ENCODE measurements at regions not wholly inside any gene's neighbourhood (a gene's known extent, or its start where the extent isn't known, plus 50 kb on each side); places are given as distances from the start of the nearest gene placed in this dataset.
A peak's percentile ranks its signal among the peaks of the same experiment; 100 is the strongest.

- TF ChIP-seq CTCF (IDR thresholded peaks at IDR 0.05; ENCODE audit: low read length, missing control alignments): no peak
- DNase-seq (ENCODE audit: low read depth): no peak
- H3K4me3 ChIP-seq (replicated peaks; ENCODE audit: low read depth, low read length): no peak overlapping the region
Measured at GRCh38 chr9:2332663-2333062, 288.9 kb upstream of the VLDLR start.

DNA sequence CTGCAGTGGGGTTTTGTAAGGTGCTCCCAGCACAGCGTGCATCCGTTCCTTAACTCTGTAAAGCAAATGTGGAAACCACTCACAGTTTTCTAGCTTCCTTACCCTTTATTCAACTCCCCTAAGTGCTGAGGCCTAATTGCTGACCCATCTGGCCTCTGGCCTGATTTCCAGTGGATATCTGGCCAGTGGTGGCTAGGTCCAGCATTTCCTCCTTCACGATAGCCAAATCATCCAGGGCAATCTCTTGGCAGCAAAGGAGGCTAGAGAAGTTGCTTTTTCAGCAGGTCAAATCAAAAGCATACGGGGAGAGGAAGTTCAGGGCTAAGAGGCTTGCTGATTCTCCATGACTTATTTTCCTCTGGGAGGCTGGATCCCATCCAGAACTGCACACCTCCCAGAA, 286.3 kb upstream of the VLDLR start:
- H3K4me3 ChIP-seq (replicated peaks; ENCODE audit: low read depth, low read length): no peak overlapping the region
- DNase-seq (ENCODE audit: low read depth): no peak
- no peak for TF ChIP-seq CTCF (IDR thresholded peaks at IDR 0.05; ENCODE audit: low read length, missing control alignments)

DNA sequence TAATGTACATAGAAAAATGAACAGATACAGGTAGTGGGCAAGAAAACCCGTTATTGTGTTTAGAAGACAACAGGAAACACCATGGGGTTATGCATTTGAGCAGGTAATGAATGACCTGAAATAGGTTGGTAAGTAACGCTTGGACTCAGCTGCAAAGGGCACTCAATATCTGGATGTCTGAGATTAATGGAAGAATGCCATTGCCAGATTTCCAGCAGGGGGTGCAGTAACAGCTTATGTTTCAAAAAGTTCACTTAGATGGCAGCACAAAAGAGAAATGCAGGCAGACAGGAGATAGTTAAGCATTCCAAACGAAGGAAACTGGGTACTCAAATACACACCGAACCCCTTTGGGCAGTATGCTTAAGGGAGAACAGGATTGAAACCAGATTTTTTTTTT, 285.5 kb upstream of the VLDLR start:
- peak; percentile 45 for DNase-seq (ENCODE audit: low read depth)
- H3K4me3 ChIP-seq (replicated peaks; ENCODE audit: low read depth, low read length): no peak overlapping the region
- TF ChIP-seq CTCF (IDR thresholded peaks at IDR 0.05; ENCODE audit: low read length, missing control alignments): peak; percentile 46

DNA sequence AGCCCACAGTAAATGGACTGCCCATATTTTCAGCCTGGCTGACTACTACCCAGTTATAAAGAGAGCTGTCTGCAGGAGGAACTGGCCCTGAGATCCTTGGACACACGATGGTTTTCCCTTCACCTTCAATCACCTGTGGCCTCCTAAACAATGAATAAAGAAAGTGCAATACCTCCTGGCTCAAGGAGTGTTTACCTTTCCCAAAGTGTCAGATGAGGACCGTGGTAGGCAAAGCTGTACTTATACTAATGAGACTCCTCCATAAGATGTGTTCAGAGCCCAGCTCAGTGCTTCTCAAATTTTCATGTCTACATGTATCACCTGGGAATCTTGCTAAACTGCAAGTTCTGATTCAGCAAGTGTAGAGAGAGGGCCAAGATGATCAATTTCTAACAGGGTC, 284.5 kb upstream of the VLDLR start:
- H3K4me3 ChIP-seq (replicated peaks; ENCODE audit: low read depth, low read length): no peak overlapping the region
- DNase-seq (ENCODE audit: low read depth): no peak
- no peak for TF ChIP-seq CTCF (IDR thresholded peaks at IDR 0.05; ENCODE audit: low read length, missing control alignments)

DNA sequence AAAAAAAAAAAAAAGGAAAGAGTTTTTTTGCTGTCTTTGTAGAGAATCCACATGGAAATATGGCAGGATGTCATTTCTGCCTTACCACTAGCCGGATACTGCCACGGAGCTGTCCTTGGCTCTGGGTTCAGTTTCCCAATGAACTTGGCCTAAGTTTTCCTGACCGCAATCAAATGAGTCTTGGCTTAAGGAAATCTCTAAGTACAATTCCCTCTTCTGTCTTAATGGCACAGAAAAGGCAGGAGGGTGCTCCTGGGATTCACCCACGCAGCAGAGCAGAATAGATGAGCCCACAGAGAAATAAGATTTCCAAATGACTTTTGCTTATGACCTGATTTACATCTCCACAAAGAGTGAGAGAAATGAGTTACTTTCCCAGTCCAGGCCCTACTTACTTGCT, 284.0 kb upstream of the VLDLR start:
- no peak for DNase-seq (ENCODE audit: low read depth)
- TF ChIP-seq CTCF (IDR thresholded peaks at IDR 0.05; ENCODE audit: low read length, missing control alignments): no peak
- no peak overlapping the region for H3K4me3 ChIP-seq (replicated peaks; ENCODE audit: low read depth, low read length)

DNA sequence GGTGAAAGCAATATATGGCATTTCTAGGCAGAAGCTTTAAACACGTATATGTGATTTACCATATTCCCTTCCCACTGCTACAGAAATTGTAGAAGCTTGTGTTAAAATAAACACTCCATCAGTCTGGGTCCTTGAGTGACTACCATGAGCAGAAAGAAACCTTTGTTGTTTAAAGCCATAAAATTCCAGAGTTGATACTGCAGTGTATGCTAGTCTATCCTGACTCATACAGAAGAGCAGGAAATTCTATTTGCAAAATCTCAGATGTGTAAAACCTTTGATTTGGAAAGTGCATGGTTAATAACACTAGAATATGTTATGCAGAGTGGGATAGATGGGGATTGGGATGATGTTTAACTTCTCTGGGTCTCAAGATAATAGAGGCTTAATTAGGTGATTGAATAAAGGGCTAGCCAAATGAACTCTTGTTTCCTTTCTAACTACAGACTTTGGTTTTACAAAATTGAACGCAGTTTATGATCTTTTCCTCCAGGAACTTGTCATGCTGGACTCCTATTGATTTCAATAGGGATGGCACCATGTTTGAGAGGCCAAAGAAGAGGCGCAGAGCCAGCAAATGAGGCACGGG, 282.7 kb upstream of the VLDLR start:
- no peak overlapping the region for H3K4me3 ChIP-seq (replicated peaks; ENCODE audit: low read depth, low read length)
- DNase-seq (ENCODE audit: low read depth): no peak
- TF ChIP-seq CTCF (IDR thresholded peaks at IDR 0.05; ENCODE audit: low read length, missing control alignments): no peak

- no peak for TF ChIP-seq CTCF (IDR thresholded peaks at IDR 0.05; ENCODE audit: low read length, missing control alignments)
- no peak overlapping the region for H3K4me3 ChIP-seq (replicated peaks; ENCODE audit: low read depth, low read length)
- DNase-seq (ENCODE audit: low read depth): no peak
Measured at GRCh38 chr9:2339416-2339815, 282.2 kb upstream of the VLDLR start.
